Body of pancreas (tissue), 4 donors: ENCODE measurements at regions not wholly inside any gene's neighbourhood (a gene's known extent, or its start where the extent isn't known, plus 50 kb on each side); places are given as distances from the start of the nearest gene placed in this dataset.

Experiments
- POLR2A ChIP-seq, 3 donors: fragments of 450-650 bp; IDR thresholded peaks; one replicate each; pipeline ENCODE4 v1.6.1; 2016; ENCODE audit warnings: antibody characterized with exemption in 3 of 3, mild to moderate bottlenecking in 2 of 3
- TF ChIP-seq, protein P1 (sequence below), 7 experiments: fragments of 450-650 bp in 4 of 7; fragments of 200-600 bp in 3 of 7; sonication (generic) in 3 of 7; IDR thresholded peaks; one replicate each; pipeline ENCODE4 v1.5.1; 2016 to 2019; ENCODE audit warnings: antibody characterized with exemption in 7 of 7

DNA sequence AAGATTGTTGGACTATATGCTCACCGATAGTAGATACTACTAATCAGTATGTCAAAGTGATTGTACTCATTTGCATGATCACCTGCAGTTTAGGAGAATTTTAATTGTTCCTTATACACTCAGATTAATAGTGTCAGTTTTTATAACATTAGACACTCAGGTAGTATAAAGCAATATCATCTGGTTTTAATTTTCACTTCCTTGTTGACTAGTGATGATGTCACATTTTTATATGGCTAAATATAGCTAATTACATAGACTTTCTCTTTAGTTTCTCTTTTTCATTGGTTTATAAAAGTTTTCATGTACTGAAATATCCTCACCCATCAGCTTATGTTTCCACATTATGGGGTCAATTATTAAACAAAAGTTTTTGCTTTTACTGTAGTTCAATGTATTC, 1332.4 kb upstream of the ADGRL2 start:
- TF ChIP-seq, protein P1, sequence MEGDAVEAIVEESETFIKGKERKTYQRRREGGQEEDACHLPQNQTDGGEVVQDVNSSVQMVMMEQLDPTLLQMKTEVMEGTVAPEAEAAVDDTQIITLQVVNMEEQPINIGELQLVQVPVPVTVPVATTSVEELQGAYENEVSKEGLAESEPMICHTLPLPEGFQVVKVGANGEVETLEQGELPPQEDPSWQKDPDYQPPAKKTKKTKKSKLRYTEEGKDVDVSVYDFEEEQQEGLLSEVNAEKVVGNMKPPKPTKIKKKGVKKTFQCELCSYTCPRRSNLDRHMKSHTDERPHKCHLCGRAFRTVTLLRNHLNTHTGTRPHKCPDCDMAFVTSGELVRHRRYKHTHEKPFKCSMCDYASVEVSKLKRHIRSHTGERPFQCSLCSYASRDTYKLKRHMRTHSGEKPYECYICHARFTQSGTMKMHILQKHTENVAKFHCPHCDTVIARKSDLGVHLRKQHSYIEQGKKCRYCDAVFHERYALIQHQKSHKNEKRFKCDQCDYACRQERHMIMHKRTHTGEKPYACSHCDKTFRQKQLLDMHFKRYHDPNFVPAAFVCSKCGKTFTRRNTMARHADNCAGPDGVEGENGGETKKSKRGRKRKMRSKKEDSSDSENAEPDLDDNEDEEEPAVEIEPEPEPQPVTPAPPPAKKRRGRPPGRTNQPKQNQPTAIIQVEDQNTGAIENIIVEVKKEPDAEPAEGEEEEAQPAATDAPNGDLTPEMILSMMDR (IDR thresholded peaks at IDR 0.05) = no peak
- no peak for TF ChIP-seq POLR2A (IDR thresholded peaks at IDR 0.05)
